NT2/D1 (cell line): ENCODE measurements at regions not wholly inside any gene's neighbourhood (a gene's known extent, or its start where the extent isn't known, plus 50 kb on each side); places are given as distances from the start of the nearest gene placed in this dataset.

ENCODE experiments used
- DNase-seq: peaks from one replicate; pipeline ENCODE4 v3.0.0-alpha.2; 2011; ENCODE audit warnings: low read depth, low spot score
- H3K27me3 ChIP-seq: 2 replicates; pipeline ENCODE4 v1.6.0; 2011; ENCODE audit warnings: mild to moderate bottlenecking; ENCODE audit not compliant: insufficient read length, insufficient read depth
- H3K36me3 ChIP-seq: 2 replicates; pipeline ENCODE4 v1.6.1; 2011; ENCODE audit warnings: mild to moderate bottlenecking, low read length, mixed read lengths; ENCODE audit not compliant: insufficient read depth, insufficient read length
- H3K4me1 ChIP-seq: 2 replicates; pipeline ENCODE4 v1.5.1; 2011; ENCODE audit not compliant: insufficient read depth, insufficient read length
- H3K4me3 ChIP-seq: 2 replicates; pipeline ENCODE4 v1.5.1; 2011; ENCODE audit warnings: low read depth; ENCODE audit not compliant: insufficient read length
- H3K9ac ChIP-seq: 2 replicates; pipeline ENCODE4 v1.6.0; 2011; ENCODE audit warnings: low read depth; ENCODE audit not compliant: insufficient read length
- H3K9me3 ChIP-seq: 2 replicates; pipeline ENCODE4 v1.5.1; 2011; ENCODE audit warnings: mild to moderate bottlenecking, low read length; ENCODE audit not compliant: insufficient read depth
- SUZ12 ChIP-seq: IDR thresholded peaks from 2 replicates; pipeline ENCODE4 v1.6.1; 2011; ENCODE audit not compliant: insufficient read length, insufficient read depth; ENCODE audit errors: extremely low read depth
- YY1 ChIP-seq: IDR thresholded peaks from 2 replicates; pipeline ENCODE4 v1.6.1; 2011; ENCODE audit not compliant: insufficient read length, insufficient read depth
- ZNF274 ChIP-seq: IDR thresholded peaks from 2 replicates; pipeline ENCODE4 v1.6.1; 2011; ENCODE audit warnings: mild to moderate bottlenecking, low read depth, low read length

GRCh38 chr3:152930516-152930915 is 95.6 kb downstream of the P2RY1 start:
- Histone ChIP-seq H3K36me3 (no peaks in the 10 kb centered on the region), H3K4me3 (no peak overlapping the region), H3K9ac (no peak overlapping the region), H3K9me3 (no peaks in the 10 kb centered on the region), H3K27me3 (no peaks in the 10 kb centered on the region), H3K4me1 (no peaks in the 10 kb centered on the region)
- DNase-seq: no peak
- TF ChIP-seq YY1 (no peak), SUZ12 (no peak), ZNF274 (no peak)

- TF ChIP-seq SUZ12: no peak
- TF ChIP-seq YY1: no peak
- TF ChIP-seq ZNF274: no peak
- Histone ChIP-seq H3K27me3 (no peaks in the 10 kb centered on the region), H3K36me3 (no peaks in the 10 kb centered on the region), H3K4me1 (no peaks in the 10 kb centered on the region), H3K9me3 (no peaks in the 10 kb centered on the region), H3K9ac (no peak overlapping the region), H3K4me3 (no peak overlapping the region)
- DNase-seq: no peak
Measured at GRCh38 chr3:152937234-152937633, 102.3 kb downstream of the P2RY1 start.

GRCh38 chr3:152938974-152939636 is 104.2 kb downstream of the P2RY1 start:
- H3K9ac ChIP-seq: no peak overlapping the region
- no peak overlapping the region for H3K4me3 ChIP-seq
- no peak for DNase-seq
- H3K36me3 ChIP-seq: no peaks in the 10 kb centered on the region
- no peaks in the 10 kb centered on the region for H3K9me3 ChIP-seq
- no peak for TF ChIP-seq SUZ12
- TF ChIP-seq ZNF274: no peak
- no peak for TF ChIP-seq YY1
- H3K4me1 ChIP-seq: no peaks in the 10 kb centered on the region
- no peaks in the 10 kb centered on the region for H3K27me3 ChIP-seq

GRCh38 chr3:152941859-152942258 is 106.9 kb downstream of the P2RY1 start:
- no peaks in the 10 kb centered on the region for H3K36me3 ChIP-seq
- no peaks in the 10 kb centered on the region for H3K4me1 ChIP-seq
- no peak for DNase-seq
- no peak overlapping the region for H3K4me3 ChIP-seq
- H3K27me3 ChIP-seq: no peaks in the 10 kb centered on the region
- no peaks in the 10 kb centered on the region for H3K9me3 ChIP-seq
- no peak for TF ChIP-seq SUZ12
- TF ChIP-seq YY1: no peak
- TF ChIP-seq ZNF274: no peak
- H3K9ac ChIP-seq: no peak overlapping the region

GRCh38 chr3:152942366-152942765 is 107.4 kb downstream of the P2RY1 start:
- no peak for TF ChIP-seq SUZ12
- no peak for TF ChIP-seq YY1
- TF ChIP-seq ZNF274: no peak
- H3K36me3 ChIP-seq: no peaks in the 10 kb centered on the region
- no peaks in the 10 kb centered on the region for H3K27me3 ChIP-seq
- H3K4me3 ChIP-seq: no peak overlapping the region
- no peaks in the 10 kb centered on the region for H3K4me1 ChIP-seq
- no peak for DNase-seq
- no peak overlapping the region for H3K9ac ChIP-seq
- H3K9me3 ChIP-seq: no peaks in the 10 kb centered on the region

GRCh38 chr3:152943645-152944044 is 108.7 kb downstream of the P2RY1 start:
- Histone ChIP-seq H3K36me3 (no peaks in the 10 kb centered on the region), H3K9ac (no peak overlapping the region), H3K4me3 (no peak overlapping the region), H3K27me3 (no peaks in the 10 kb centered on the region), H3K4me1 (no peaks in the 10 kb centered on the region), H3K9me3 (no peaks in the 10 kb centered on the region)
- DNase-seq: no peak
- TF ChIP-seq SUZ12 (no peak), YY1 (no peak)

GRCh38 chr3:152944671-152945070 is 109.7 kb downstream of the P2RY1 start:
- TF ChIP-seq SUZ12: no peak
- TF ChIP-seq ZNF274: no peak
- no peak for TF ChIP-seq YY1
- DNase-seq: no peak

GRCh38 chr3:152945556-152945955 is 110.6 kb downstream of the P2RY1 start:
- Histone ChIP-seq H3K27me3 (no peaks in the 10 kb centered on the region), H3K9me3 (no peaks in the 10 kb centered on the region), H3K9ac (no peak overlapping the region), H3K36me3 (no peaks in the 10 kb centered on the region), H3K4me3 (no peak overlapping the region), H3K4me1 (no peaks in the 10 kb centered on the region)
- DNase-seq: no peak
- TF ChIP-seq SUZ12: no peak
- TF ChIP-seq ZNF274: no peak
- no peak for TF ChIP-seq YY1

More at GRCh38 chr3:152944671-152945070, 109.7 kb downstream of the P2RY1 start:
- Histone ChIP-seq H3K27me3 (no peaks in the 10 kb centered on the region), H3K36me3 (no peaks in the 10 kb centered on the region), H3K9ac (no peak overlapping the region), H3K4me1 (no peaks in the 10 kb centered on the region), H3K4me3 (no peak overlapping the region), H3K9me3 (no peaks in the 10 kb centered on the region)
